H1 (cell line): ENCODE measurements at regions not wholly inside any gene's neighbourhood (a gene's known extent, or its start where the extent isn't known, plus 50 kb on each side); places are given as distances from the start of the nearest gene placed in this dataset.
A peak's percentile ranks its signal among the peaks of the same experiment; 100 is the strongest.

ENCODE experiments used
- CTCF ChIA-PET: fragments of 300-600 bp; sonication (Branson Sonifier 250); formaldehyde crosslinking; loops from one replicate; lab custom pipeline; 2021; ENCODE audit not compliant: partially characterized antibody; lab: Charles Lee
- POLR2A ChIA-PET: fragments of 300-600 bp; sonication (Branson Sonifier 250); formaldehyde crosslinking; loops from one replicate; lab custom pipeline; 2021; ENCODE audit warnings: inconsistent platforms; ENCODE audit not compliant: partially characterized antibody; lab: Charles Lee
- DNase-seq, 2 experiments: peaks; one replicate each; pipeline versions ENCODE4 v3.0.0 to v3.0.0-alpha.2; 2010 to 2022; ENCODE audit warnings: low spot score in 2 of 2, low read depth in 1 of 2, mixed read lengths in 1 of 2
- FAIRE-seq: peaks from 2 replicates; lab custom pipeline; 2011; peaks lifted over from hg19 to GRCh38; lab: Jason Lieb, UNC
- H2AFZ ChIP-seq: 2 replicates; pipeline ENCODE4 v1.8.1; 2012; ENCODE audit warnings: low read length, inconsistent platforms
- H2AK5ac ChIP-seq: 2 replicates; pipeline ENCODE4 v1.6.1; 2013; ENCODE audit warnings: low read depth, low read length
- H2BK120ac ChIP-seq: replicated peaks from 2 replicates; pipeline ENCODE3; 2013; ENCODE audit warnings: low read depth, low read length, inconsistent platforms
- H2BK12ac ChIP-seq: 2 replicates; pipeline ENCODE4 v1.6.1; 2013; ENCODE audit warnings: low read depth, low read length
- H2BK15ac ChIP-seq: 2 replicates; pipeline ENCODE4 v1.6.1; 2013; ENCODE audit warnings: low read length
- H2BK20ac ChIP-seq: 2 replicates; pipeline ENCODE4 v1.6.1; 2013; ENCODE audit warnings: low read length
- H2BK5ac ChIP-seq: 2 replicates; pipeline ENCODE4 v1.6.1; 2013; ENCODE audit warnings: low read depth, low read length
- H3K14ac ChIP-seq: 2 replicates; pipeline ENCODE4 v1.6.1; 2013; ENCODE audit warnings: inconsistent platforms; ENCODE audit not compliant: insufficient read length
- H3K18ac ChIP-seq: 2 replicates; pipeline ENCODE4 v1.6.1; 2013; ENCODE audit warnings: low read length; ENCODE audit errors: extremely low read depth
- H3K23ac ChIP-seq: 2 replicates; pipeline ENCODE4 v1.6.1; 2013; ENCODE audit warnings: inconsistent platforms; ENCODE audit not compliant: insufficient read length
- H3K23me2 ChIP-seq: 2 replicates; pipeline ENCODE4 v1.6.1; 2013; ENCODE audit warnings: low read depth, low read length
- H3K27ac ChIP-seq: 2 replicates; pipeline ENCODE4 v1.6.1; 2011; ENCODE audit warnings: low read depth, low read length, inconsistent platforms
- H3K27me3 ChIP-seq, 4 experiments: replicated peaks in 1 of 4; 1 replicate in 1 of 4; 2 replicates in 3 of 4; pipeline versions ENCODE4 v1.6.1 to v1.8.1; 2011 to 2013; ENCODE audit warnings: low read length in 3 of 4, mild to moderate bottlenecking in 3 of 4, inconsistent platforms in 2 of 4, mixed read lengths in 2 of 4, moderate library complexity in 1 of 4; ENCODE audit not compliant: control insufficient read depth in 3 of 4, insufficient read depth in 3 of 4; ENCODE audit errors: extremely low read depth in 1 of 4
- H3K36me3 ChIP-seq, 4 experiments: 2 replicates each; pipeline versions ENCODE4 v1.6.1 to v1.8.1; 2011 to 2013; ENCODE audit warnings: mild to moderate bottlenecking in 4 of 4, low read length in 3 of 4, moderate library complexity in 2 of 4, control low read depth in 1 of 4, inconsistent platforms in 1 of 4; ENCODE audit not compliant: insufficient read depth in 4 of 4, control insufficient read depth in 2 of 4
- H3K4ac ChIP-seq: replicated peaks from 2 replicates; pipeline ENCODE3; 2013; ENCODE audit warnings: low read length, low read depth, mixed read lengths, inconsistent platforms; ENCODE audit not compliant: insufficient read length
- H3K4me1 ChIP-seq, 4 experiments: replicated peaks in 1 of 4; 1 replicate in 1 of 4; 2 replicates in 3 of 4; pipeline versions ENCODE4 v1.6.1 to v1.8.1; 2011 to 2013; ENCODE audit warnings: low read length in 3 of 4, inconsistent platforms in 2 of 4, mixed read lengths in 1 of 4; ENCODE audit not compliant: insufficient read depth in 4 of 4, control insufficient read depth in 3 of 4
- H3K4me2 ChIP-seq, 2 experiments: 2 replicates each; pipeline versions ENCODE4 v1.6.1 to v1.8.1; 2011 to 2013; ENCODE audit warnings: low read depth in 2 of 2, low read length in 2 of 2, control low read depth in 1 of 2, inconsistent platforms in 1 of 2, mild to moderate bottlenecking in 1 of 2; ENCODE audit not compliant: insufficient read depth in 1 of 2
- H3K4me3 ChIP-seq, 4 experiments: fragments of 200-600, 300-600 bp in 1 of 4; sonication (generic), shearing (Covaris generic), sonication (Bioruptor Twin) in 1 of 4; 2 replicates each; pipeline versions ENCODE4 v1.5.1 to v1.8.1; 2011 to 2016; ENCODE audit warnings: low read length in 4 of 4, low read depth in 3 of 4, control low read depth in 2 of 4, inconsistent platforms in 2 of 4, mild to moderate bottlenecking in 2 of 4, mixed read lengths in 1 of 4, moderate library complexity in 1 of 4; ENCODE audit not compliant: insufficient read depth in 2 of 4; ENCODE audit errors: extremely low read depth in 1 of 4
- H3K56ac ChIP-seq: replicated peaks from 2 replicates; pipeline ENCODE3; 2013; ENCODE audit warnings: low read depth, mild to moderate bottlenecking, mixed read lengths, low read length, inconsistent platforms; ENCODE audit not compliant: insufficient read length
- H3K79me1 ChIP-seq: 2 replicates; pipeline ENCODE4 v1.6.1; 2013; ENCODE audit warnings: low read depth, low read length, control low read depth
- H3K79me2 ChIP-seq, 2 experiments: 2 replicates each; pipeline versions ENCODE4 v1.6.1 to v1.8.1; 2012 to 2013; ENCODE audit warnings: low read length in 2 of 2, mild to moderate bottlenecking in 2 of 2, inconsistent platforms in 1 of 2; ENCODE audit not compliant: insufficient read depth in 2 of 2, control insufficient read depth in 1 of 2
- H3K9ac ChIP-seq, 4 experiments: replicated peaks in 1 of 4; 1 replicate in 1 of 4; 2 replicates in 3 of 4; pipeline versions ENCODE4 v1.6.1 to v1.8.1; 2011 to 2013; ENCODE audit warnings: low read depth in 3 of 4, low read length in 3 of 4, control low read depth in 2 of 4, mild to moderate bottlenecking in 2 of 4, moderate library complexity in 2 of 4, inconsistent platforms in 1 of 4; ENCODE audit errors: extremely low read depth in 1 of 4
- H3K9me3 ChIP-seq, 2 experiments: 2 replicates each; pipeline versions ENCODE4 v1.6.1 to v1.8.1; 2012 to 2013; ENCODE audit warnings: mild to moderate bottlenecking in 2 of 2, moderate library complexity in 2 of 2, control low read depth in 1 of 2, inconsistent platforms in 1 of 2, low read depth in 1 of 2, low read length in 1 of 2, mixed read lengths in 1 of 2; ENCODE audit not compliant: insufficient read depth in 2 of 2
- H4K20me1 ChIP-seq, 2 experiments: replicated peaks in 1 of 2; 2 replicates each; pipeline versions ENCODE3 to v1.8.1; 2011 to 2013; ENCODE audit warnings: inconsistent platforms in 2 of 2, low read length in 2 of 2, mild to moderate bottlenecking in 1 of 2; ENCODE audit not compliant: insufficient read depth in 2 of 2, control insufficient read depth in 1 of 2
- H4K5ac ChIP-seq: 2 replicates; pipeline ENCODE4 v1.6.1; 2013; ENCODE audit warnings: low read length, low read depth, mixed read lengths, inconsistent platforms; ENCODE audit not compliant: insufficient read length
- H4K8ac ChIP-seq: 2 replicates; pipeline ENCODE4 v1.8.0; 2013; ENCODE audit warnings: mild to moderate bottlenecking, moderate library complexity, low read length, inconsistent platforms; ENCODE audit not compliant: insufficient read depth; ENCODE audit errors: extremely low read depth
- H4K91ac ChIP-seq: replicated peaks from 2 replicates; pipeline ENCODE3; 2013; ENCODE audit warnings: low read length, mixed read lengths, inconsistent platforms; ENCODE audit not compliant: insufficient read length
- MAFK ChIP-seq: IDR thresholded peaks from 2 replicates; pipeline ENCODE4 v1.6.1; 2012; ENCODE audit warnings: low read depth, mild to moderate bottlenecking, improper control_type of control experiment, low read length
- POLR2AphosphoS5 ChIP-seq: IDR thresholded peaks from 2 replicates; pipeline ENCODE4 v1.6.1; 2011; ENCODE audit warnings: low read depth, low read length
- WGBS, 2 experiments: shearing (Covaris generic) in 1 of 2; methylation state at CpG; one replicate each; pipeline versions ENCODE4 v1.1.6 to v1.1.7; 2013 to 2015; ENCODE audit warnings: low lambda C conversion rate in 2 of 2, mixed read lengths in 2 of 2, inconsistent platforms in 1 of 2, low coverage in 1 of 2, missing lambda C conversion rate in 1 of 2; ENCODE audit not compliant: insufficient replicate concordance in 2 of 2, insufficient coverage in 1 of 2, insufficient read length in 1 of 2; ENCODE audit errors: extremely low coverage in 1 of 2, missing lambda C conversion rate in 1 of 2; 5-methylcytosine and 5-hydroxymethylcytosine counted together

GRCh38 chr14:81955123-81955522 is 421.5 kb upstream of the SEL1L start:
- no peaks in the 10 kb centered on the region; a peak in 1 of 7 replicates for H3K4me1 ChIP-seq
- H2AFZ ChIP-seq, result no peak overlapping the region
- no peak overlapping the region for H3K18ac ChIP-seq
- no peak overlapping the region for H3K27ac ChIP-seq
- no peak overlapping the region for H2BK15ac ChIP-seq
- no peak overlapping the region for H3K9ac ChIP-seq
- POLR2A ChIA-PET, result no interaction called here
- H4K8ac ChIP-seq, result no peak overlapping the region
- H3K36me3 ChIP-seq, result no peaks in the 10 kb centered on the region
- 100% methylated on average over 1 of the region's 1 CpG; no CpG with 5 or more reads in 1 of the 2 experiments for WGBS, 2 experiments
- H2BK12ac ChIP-seq, result no peak overlapping the region
- H3K23me2 ChIP-seq, result no peaks in the 10 kb centered on the region
- no peak overlapping the region for H3K23ac ChIP-seq
- no peaks in the 10 kb centered on the region for H4K20me1 ChIP-seq
- H3K79me1 ChIP-seq, result no peaks in the 10 kb centered on the region
- H3K4me3 ChIP-seq, result no peak overlapping the region
- H2BK5ac ChIP-seq, result no peak overlapping the region
- H2BK20ac ChIP-seq, result no peak overlapping the region
- no peak overlapping the region for H2AK5ac ChIP-seq
- H3K9me3 ChIP-seq, result no peaks in the 10 kb centered on the region
- H3K56ac ChIP-seq, result no peak overlapping the region
- no peak overlapping the region for H3K4ac ChIP-seq
- no peak overlapping the region for H4K91ac ChIP-seq
- H2BK120ac ChIP-seq, result no peak overlapping the region
- no peaks in the 10 kb centered on the region for H3K27me3 ChIP-seq
- no peak overlapping the region for H3K14ac ChIP-seq
- no peak overlapping the region for H4K5ac ChIP-seq
- DNase-seq (no peak), FAIRE-seq (no peak)
- CTCF ChIA-PET, result no interaction called here
- no peak overlapping the region for H3K4me2 ChIP-seq
- peak; percentile 93 for TF ChIP-seq MAFK
- TF ChIP-seq POLR2AphosphoS5, result no peak
- no peaks in the 10 kb centered on the region for H3K79me2 ChIP-seq
